IMR-90 (cell line): ENCODE measurements at regions not wholly inside any gene's neighbourhood (a gene's known extent, or its start where the extent isn't known, plus 50 kb on each side); places are given as distances from the start of the nearest gene placed in this dataset.

Source experiments
- ATAC-seq: fragments of 200-7000 bp; cut with Tn5 transposase; 2 replicates; pipeline ENCODE4 v1.9.1; 2020; ENCODE audit warnings: low read depth, mild to moderate bottlenecking, moderate library complexity
- BruUV-seq: library from RNA; stranded (reverse); fragments of 400-500 nt; replicated peaks from 2 replicates; lab custom pipeline; 2021; lab: Mats Ljungman, UMichigan
- CTCF ChIA-PET: fragments of 300-600 bp; formaldehyde crosslinking; extraction: SDS; loops from one replicate; lab custom pipeline; 2021; ENCODE audit warnings: antibody characterized with exemption; lab: Yijun Ruan, JAX
- POLR2A ChIA-PET: fragments of 300-600 bp; sonication (Branson Sonifier 250); formaldehyde crosslinking; loops from one replicate; lab custom pipeline; 2022; ENCODE audit warnings: antibody characterized with exemption; ENCODE audit not compliant: unreplicated experiment; lab: Charles Lee
- DNase-seq: peaks from one replicate; pipeline ENCODE4 v3.0.0; 2013
- H2AFZ ChIP-seq: replicated peaks from 2 replicates; pipeline ENCODE3; 2013; ENCODE audit warnings: low read length, mild to moderate bottlenecking; ENCODE audit not compliant: poor library complexity
- H2AK5ac ChIP-seq: 2 replicates; pipeline ENCODE4 v1.6.1; 2013; ENCODE audit warnings: low read depth, low read length, inconsistent platforms
- H2AK9ac ChIP-seq: replicated peaks from 2 replicates; pipeline ENCODE3; 2013; ENCODE audit warnings: mild to moderate bottlenecking, low read depth, low read length, moderate library complexity; ENCODE audit not compliant: poor library complexity
- H2BK120ac ChIP-seq: 2 replicates; pipeline ENCODE4 v1.6.1; 2013; ENCODE audit warnings: low read depth, low read length, inconsistent platforms
- H2BK15ac ChIP-seq: 3 replicates; pipeline ENCODE4 v1.6.1; 2013; ENCODE audit warnings: low read depth, low read length, inconsistent platforms
- H2BK20ac ChIP-seq: 2 replicates; pipeline ENCODE4 v1.6.1; 2013; ENCODE audit warnings: low read depth, mild to moderate bottlenecking, inconsistent platforms, low read length, moderate library complexity
- H2BK5ac ChIP-seq: 2 replicates; pipeline ENCODE4 v1.6.1; 2013; ENCODE audit warnings: mild to moderate bottlenecking, low read depth, low read length, inconsistent platforms; ENCODE audit not compliant: poor library complexity, severe bottlenecking
- H3K14ac ChIP-seq: replicated peaks from 2 replicates; pipeline ENCODE4 v1.6.1; 2013; ENCODE audit warnings: low read depth, low read length, inconsistent platforms
- H3K18ac ChIP-seq: 2 replicates; pipeline ENCODE4 v1.6.1; 2013; ENCODE audit warnings: low read depth, low read length, control low read depth
- H3K23ac ChIP-seq: 2 replicates; pipeline ENCODE4 v1.6.1; 2013; ENCODE audit warnings: low read depth, low read length, inconsistent platforms
- H3K27ac ChIP-seq: 2 replicates; pipeline ENCODE4 v1.5.1; 2013; ENCODE audit warnings: mild to moderate bottlenecking, control low read depth, low read length; ENCODE audit not compliant: insufficient read depth
- H3K27me3 ChIP-seq: 2 replicates; pipeline ENCODE4 v1.6.1; 2013; ENCODE audit warnings: low read length; ENCODE audit not compliant: control insufficient read depth, insufficient read depth
- H3K36me3 ChIP-seq: 2 replicates; pipeline ENCODE4 v1.6.1; 2013; ENCODE audit warnings: low read length, mixed read lengths; ENCODE audit not compliant: control insufficient read depth, insufficient read depth
- H3K4ac ChIP-seq: 2 replicates; pipeline ENCODE4 v1.6.1; 2013; ENCODE audit warnings: low read depth, low read length, inconsistent platforms
- H3K4me1 ChIP-seq: 2 replicates; pipeline ENCODE4 v1.6.1; 2013; ENCODE audit warnings: low read length, mixed read lengths; ENCODE audit not compliant: control insufficient read depth, insufficient read depth
- H3K4me2 ChIP-seq: 2 replicates; pipeline ENCODE4 v1.6.1; 2013; ENCODE audit warnings: low read depth, mild to moderate bottlenecking, control low read depth, low read length, moderate library complexity
- H3K4me3 ChIP-seq: 2 replicates; pipeline ENCODE4 v1.5.1; 2013; ENCODE audit warnings: low read depth, mild to moderate bottlenecking, control low read depth, low read length, moderate library complexity; ENCODE audit not compliant: insufficient read depth
- H3K56ac ChIP-seq: 2 replicates; pipeline ENCODE4 v1.6.1; 2013; ENCODE audit warnings: low read length, inconsistent platforms; ENCODE audit not compliant: insufficient read depth; ENCODE audit errors: extremely low read depth
- H3K79me1 ChIP-seq, 2 experiments: 2 replicates each; pipeline ENCODE4 v1.6.1; 2013; ENCODE audit warnings: low read length in 2 of 2, inconsistent platforms in 1 of 2, low read depth in 1 of 2
- H3K9ac ChIP-seq: 2 replicates; pipeline ENCODE4 v1.6.1; 2013; ENCODE audit warnings: low read depth, low read length, control low read depth
- H3K9me1 ChIP-seq: 2 replicates; pipeline ENCODE4 v1.6.1; 2013; ENCODE audit warnings: low read length, inconsistent platforms; ENCODE audit not compliant: insufficient read depth
- H3K9me3 ChIP-seq: 2 replicates; pipeline ENCODE4 v1.6.1; 2013; ENCODE audit warnings: low read length; ENCODE audit not compliant: control insufficient read depth, insufficient read depth
- H4K20me1 ChIP-seq: 2 replicates; pipeline ENCODE4 v1.6.1; 2013; ENCODE audit warnings: low read length, inconsistent platforms; ENCODE audit not compliant: insufficient read depth
- H4K5ac ChIP-seq: 2 replicates; pipeline ENCODE4 v1.6.1; 2013; ENCODE audit warnings: mild to moderate bottlenecking, low read depth, low read length, control low read depth
- H4K8ac ChIP-seq, 2 experiments: 2 replicates each; pipeline ENCODE4 v1.6.1; 2013; ENCODE audit warnings: low read depth in 2 of 2, low read length in 2 of 2, control low read depth in 1 of 2, inconsistent platforms in 1 of 2
- H4K91ac ChIP-seq: 2 replicates; pipeline ENCODE4 v1.6.1; 2013; ENCODE audit warnings: low read depth, low read length, inconsistent platforms; ENCODE audit not compliant: insufficient read depth
- MAFK ChIP-seq: IDR thresholded peaks from 2 replicates; pipeline ENCODE4 v1.6.1; 2012; ENCODE audit warnings: low read depth, low read length, improper control_type of control experiment
- WGBS, 2 experiments: methylation state at CpG; one replicate each; pipeline versions ENCODE4 v1.1.5 to v1.1.7; 2013; ENCODE audit warnings: missing lambda C conversion rate in 2 of 2; ENCODE audit not compliant: insufficient read length in 1 of 2; ENCODE audit errors: extremely low coverage in 2 of 2; 5-methylcytosine and 5-hydroxymethylcytosine counted together
- dilution Hi-C: fragments of 300-500 bp; cut with HindIII; formaldehyde crosslinking; loops from one replicate; pipeline ENCODE4 v1.14.3; 2018; ENCODE audit warnings: low sequenced_read_pairs; ENCODE audit not compliant: unreplicated experiment
- in situ Hi-C: fragments of 300-500 bp; cut with MboI; formaldehyde crosslinking; loops from 3 replicates; pipeline ENCODE4 v1.14.3; 2019; ENCODE audit warnings: low sequenced_read_pairs, inconsistent platforms, mixed read lengths
- intact Hi-C: fragments of 100-400 bp; cut with micrococcal nuclease; formaldehyde crosslinking; loops from 2 replicates; pipeline ENCODE4 v1.10.0; 2022

GRCh38 chr6:150759483-150759882 is 106.0 kb upstream of the MTHFD1L start:
- no peaks in the 10 kb centered on the region for H3K9me3 ChIP-seq
- H3K23ac ChIP-seq = no peak overlapping the region
- POLR2A ChIA-PET = no interaction called here
- intact Hi-C loops (no loop called here), dilution Hi-C loops (no loop called here), in situ Hi-C loops (no loop called here)
- H2AK5ac ChIP-seq = no peak overlapping the region
- H3K4me1 ChIP-seq = no peaks in the 10 kb centered on the region
- no peaks in the 10 kb centered on the region for H4K20me1 ChIP-seq
- no peak overlapping the region for H2AK9ac ChIP-seq
- H3K56ac ChIP-seq = no peak overlapping the region
- H4K91ac ChIP-seq = no peak overlapping the region
- H3K79me1 ChIP-seq = no peaks in the 10 kb centered on the region
- CTCF ChIA-PET = no interaction called here
- H2BK120ac ChIP-seq = no peak overlapping the region
- H3K4ac ChIP-seq = no peak overlapping the region
- no peak overlapping the region for H3K27ac ChIP-seq
- WGBS, 2 experiments = no CpG with 5 or more reads among the region's 4 CpGs
- DNase-seq (no peak), ATAC-seq (no peak)
- no TSS peak for BruUV-seq
- no peak overlapping the region for H3K9ac ChIP-seq
- TF ChIP-seq MAFK = no peak
- H2BK15ac ChIP-seq = no peak overlapping the region
- no peak overlapping the region for H2BK20ac ChIP-seq
- no peak overlapping the region for H3K4me3 ChIP-seq
- no peak overlapping the region for H4K8ac ChIP-seq
- no peak overlapping the region for H3K14ac ChIP-seq
- H3K9me1 ChIP-seq = no peaks in the 10 kb centered on the region
- H3K18ac ChIP-seq = no peak overlapping the region
- H2BK5ac ChIP-seq = no peak overlapping the region
- no peak overlapping the region for H2AFZ ChIP-seq
- no peaks in the 10 kb centered on the region for H3K36me3 ChIP-seq
- H3K4me2 ChIP-seq = no peak overlapping the region
- H3K27me3 ChIP-seq = peaks cover 2% of the 10 kb centered on the region; the same call in 1 of the 2 replicates
- H4K5ac ChIP-seq = no peak overlapping the region
